ENCODE measurements at regions not wholly inside any gene's neighbourhood (a gene's known extent, or its start where the extent isn't known, plus 50 kb on each side); places are given as distances from the start of the nearest gene placed in this dataset.

DNA sequence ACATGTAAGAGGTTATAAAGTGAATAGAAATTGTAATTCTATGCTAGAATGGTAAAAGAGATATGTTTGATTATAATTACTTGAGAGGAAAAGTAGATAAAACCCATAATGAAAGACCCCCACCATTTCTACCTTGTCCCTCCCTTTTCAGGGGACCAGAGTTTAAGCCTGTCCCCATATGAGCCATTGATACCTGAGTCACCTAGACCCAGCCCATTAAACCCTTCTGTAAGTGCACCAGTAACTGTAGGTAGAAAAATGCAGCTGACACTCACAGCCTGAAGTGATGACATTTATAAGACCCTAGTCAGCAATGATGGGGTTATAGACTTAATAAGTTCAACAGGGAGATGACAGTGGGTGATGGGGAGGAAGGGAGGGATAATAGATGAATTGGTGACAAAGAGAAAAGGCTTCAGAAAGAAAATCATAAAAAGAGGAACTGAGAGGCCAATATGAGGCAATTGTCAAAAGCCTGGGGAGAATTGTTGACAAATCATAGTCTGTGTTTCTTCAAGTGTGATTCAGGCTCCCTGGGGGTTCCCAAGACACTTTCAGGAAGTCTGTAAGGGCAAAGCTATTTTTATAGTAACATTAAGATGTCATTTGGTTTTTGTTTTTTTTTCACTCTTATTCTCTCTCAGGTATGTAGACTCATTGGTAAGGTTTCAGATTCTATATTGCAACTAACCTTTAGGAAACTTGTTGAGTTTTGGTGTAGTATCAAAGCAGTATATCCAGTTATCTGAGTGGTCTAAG, 544.2 kb downstream of the SATB2 start:
- TF ChIP-seq, protein P1, sequence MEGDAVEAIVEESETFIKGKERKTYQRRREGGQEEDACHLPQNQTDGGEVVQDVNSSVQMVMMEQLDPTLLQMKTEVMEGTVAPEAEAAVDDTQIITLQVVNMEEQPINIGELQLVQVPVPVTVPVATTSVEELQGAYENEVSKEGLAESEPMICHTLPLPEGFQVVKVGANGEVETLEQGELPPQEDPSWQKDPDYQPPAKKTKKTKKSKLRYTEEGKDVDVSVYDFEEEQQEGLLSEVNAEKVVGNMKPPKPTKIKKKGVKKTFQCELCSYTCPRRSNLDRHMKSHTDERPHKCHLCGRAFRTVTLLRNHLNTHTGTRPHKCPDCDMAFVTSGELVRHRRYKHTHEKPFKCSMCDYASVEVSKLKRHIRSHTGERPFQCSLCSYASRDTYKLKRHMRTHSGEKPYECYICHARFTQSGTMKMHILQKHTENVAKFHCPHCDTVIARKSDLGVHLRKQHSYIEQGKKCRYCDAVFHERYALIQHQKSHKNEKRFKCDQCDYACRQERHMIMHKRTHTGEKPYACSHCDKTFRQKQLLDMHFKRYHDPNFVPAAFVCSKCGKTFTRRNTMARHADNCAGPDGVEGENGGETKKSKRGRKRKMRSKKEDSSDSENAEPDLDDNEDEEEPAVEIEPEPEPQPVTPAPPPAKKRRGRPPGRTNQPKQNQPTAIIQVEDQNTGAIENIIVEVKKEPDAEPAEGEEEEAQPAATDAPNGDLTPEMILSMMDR (conservative IDR thresholded peaks at IDR 0.05): no peak
- TF ChIP-seq EZH2 (IDR thresholded peaks at IDR 0.05; ENCODE audit: low read depth): no peak

Measured in PC-9 (cell line).